Parathyroid adenoma (tissue), 2 donors: ENCODE measurements at regions not wholly inside any gene's neighbourhood (a gene's known extent, or its start where the extent isn't known, plus 50 kb on each side); places are given as distances from the start of the nearest gene placed in this dataset.

Experiments
- H2AFZ ChIP-seq: fragments of 300-600 bp; sonication (generic); one replicate; pipeline ENCODE4 v1.7.0; 2017; ENCODE audit warnings: antibody characterized with exemption, mild to moderate bottlenecking
- H3K27ac ChIP-seq: fragments of 300-600 bp; sonication (generic); one replicate; pipeline ENCODE4 v1.7.0; 2017
- H3K27me3 ChIP-seq: fragments of 300-600 bp; sonication (generic); one replicate; pipeline ENCODE4 v1.7.0; 2017; ENCODE audit warnings: low read length; ENCODE audit not compliant: control insufficient read depth, insufficient read depth
- H3K36me3 ChIP-seq: fragments of 300-600 bp; sonication (generic); one replicate; pipeline ENCODE4 v1.7.0; 2017; ENCODE audit warnings: low read length; ENCODE audit not compliant: control insufficient read depth, insufficient read depth
- H3K4me1 ChIP-seq: fragments of 300-600 bp; sonication (generic); one replicate; pipeline ENCODE4 v1.7.0; 2017; ENCODE audit warnings: control low read depth
- H3K4me2 ChIP-seq: fragments of 300-600 bp; sonication (generic); one replicate; pipeline ENCODE4 v1.7.0; 2017; ENCODE audit warnings: low read length
- H3K4me3 ChIP-seq: fragments of 300-600 bp; sonication (generic); one replicate; pipeline ENCODE4 v1.7.0; 2017; ENCODE audit warnings: low read depth, low read length
- H3K79me2 ChIP-seq: fragments of 300-600 bp; sonication (generic); one replicate; pipeline ENCODE4 v1.7.0; 2017; ENCODE audit warnings: control low read depth
- H3K9ac ChIP-seq: fragments of 300-600 bp; sonication (generic); one replicate; pipeline ENCODE4 v1.7.0; 2017; ENCODE audit warnings: mild to moderate bottlenecking
- H3K9me3 ChIP-seq: fragments of 300-600 bp; sonication (generic); one replicate; pipeline ENCODE4 v1.7.0; 2017; ENCODE audit warnings: low read length; ENCODE audit not compliant: control insufficient read depth
- TF ChIP-seq, protein P1 (sequence below): fragments of 300-600 bp; sonication (generic); IDR thresholded peaks from one replicate; pipeline ENCODE4 v1.7.0; 2017; ENCODE audit warnings: antibody characterized with exemption, mild to moderate bottlenecking
- donor health status: primary hyperparathyroidism.

GRCh38 chr3:25088284-25088683 lies 339.8 kb upstream of the RARB start:
- no peaks in the 10 kb centered on the region for H3K27me3 ChIP-seq
- H2AFZ ChIP-seq: no peak overlapping the region
- no peaks in the 10 kb centered on the region for H3K79me2 ChIP-seq
- no peak overlapping the region for H3K9ac ChIP-seq
- H3K27ac ChIP-seq: no peak overlapping the region
- H3K4me2 ChIP-seq: no peak overlapping the region
- H3K4me3 ChIP-seq: no peak overlapping the region
- no peaks in the 10 kb centered on the region for H3K4me1 ChIP-seq
- TF ChIP-seq, protein P1, sequence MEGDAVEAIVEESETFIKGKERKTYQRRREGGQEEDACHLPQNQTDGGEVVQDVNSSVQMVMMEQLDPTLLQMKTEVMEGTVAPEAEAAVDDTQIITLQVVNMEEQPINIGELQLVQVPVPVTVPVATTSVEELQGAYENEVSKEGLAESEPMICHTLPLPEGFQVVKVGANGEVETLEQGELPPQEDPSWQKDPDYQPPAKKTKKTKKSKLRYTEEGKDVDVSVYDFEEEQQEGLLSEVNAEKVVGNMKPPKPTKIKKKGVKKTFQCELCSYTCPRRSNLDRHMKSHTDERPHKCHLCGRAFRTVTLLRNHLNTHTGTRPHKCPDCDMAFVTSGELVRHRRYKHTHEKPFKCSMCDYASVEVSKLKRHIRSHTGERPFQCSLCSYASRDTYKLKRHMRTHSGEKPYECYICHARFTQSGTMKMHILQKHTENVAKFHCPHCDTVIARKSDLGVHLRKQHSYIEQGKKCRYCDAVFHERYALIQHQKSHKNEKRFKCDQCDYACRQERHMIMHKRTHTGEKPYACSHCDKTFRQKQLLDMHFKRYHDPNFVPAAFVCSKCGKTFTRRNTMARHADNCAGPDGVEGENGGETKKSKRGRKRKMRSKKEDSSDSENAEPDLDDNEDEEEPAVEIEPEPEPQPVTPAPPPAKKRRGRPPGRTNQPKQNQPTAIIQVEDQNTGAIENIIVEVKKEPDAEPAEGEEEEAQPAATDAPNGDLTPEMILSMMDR: no peak
- H3K36me3 ChIP-seq: no peaks in the 10 kb centered on the region
- no peaks in the 10 kb centered on the region for H3K9me3 ChIP-seq

DNA sequence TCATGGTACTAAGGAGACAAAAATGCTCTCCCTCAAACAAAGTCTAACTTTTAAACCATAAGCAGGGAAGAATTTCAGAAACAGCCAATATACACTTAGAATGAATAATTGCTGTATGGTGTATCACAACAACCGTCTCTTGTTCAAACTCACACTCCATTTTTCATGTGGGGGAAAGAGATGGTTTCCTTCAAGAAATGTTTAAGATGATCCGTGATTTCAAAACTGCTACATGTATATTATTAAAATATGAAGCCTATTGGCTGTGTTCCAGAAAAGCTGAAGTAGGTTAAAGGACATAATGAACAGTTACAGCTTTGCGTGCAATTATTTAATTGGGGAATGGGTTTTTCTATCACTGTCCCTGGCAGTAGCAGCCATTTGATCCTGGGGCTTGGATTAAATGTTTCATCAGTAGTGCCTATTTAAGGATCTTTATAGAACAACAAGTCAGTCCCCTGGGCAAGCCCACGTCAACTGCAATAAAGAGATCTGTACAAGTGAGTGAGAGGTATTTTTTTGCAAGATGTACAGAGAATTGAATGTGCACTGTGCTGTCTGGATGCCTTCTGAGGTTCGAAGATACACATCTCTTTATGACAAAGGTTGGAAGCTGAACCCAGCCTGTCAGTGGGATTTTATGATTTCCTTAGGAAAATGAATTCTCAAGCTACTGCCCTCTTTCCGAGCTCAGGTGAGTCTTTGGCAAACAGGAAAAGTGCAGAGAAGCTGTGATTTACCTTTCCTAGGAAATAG lies 337.2 kb upstream of the RARB start:
- Histone ChIP-seq H3K4me1 (no peaks in the 10 kb centered on the region), H3K9ac (no peak overlapping the region), H3K27ac (no peak overlapping the region), H3K4me3 (no peak overlapping the region), H3K9me3 (no peaks in the 10 kb centered on the region), H2AFZ (no peak overlapping the region), H3K79me2 (no peaks in the 10 kb centered on the region), H3K27me3 (no peaks in the 10 kb centered on the region), H3K4me2 (no peak overlapping the region), H3K36me3 (no peaks in the 10 kb centered on the region)
- TF ChIP-seq, protein P1: no peak

DNA sequence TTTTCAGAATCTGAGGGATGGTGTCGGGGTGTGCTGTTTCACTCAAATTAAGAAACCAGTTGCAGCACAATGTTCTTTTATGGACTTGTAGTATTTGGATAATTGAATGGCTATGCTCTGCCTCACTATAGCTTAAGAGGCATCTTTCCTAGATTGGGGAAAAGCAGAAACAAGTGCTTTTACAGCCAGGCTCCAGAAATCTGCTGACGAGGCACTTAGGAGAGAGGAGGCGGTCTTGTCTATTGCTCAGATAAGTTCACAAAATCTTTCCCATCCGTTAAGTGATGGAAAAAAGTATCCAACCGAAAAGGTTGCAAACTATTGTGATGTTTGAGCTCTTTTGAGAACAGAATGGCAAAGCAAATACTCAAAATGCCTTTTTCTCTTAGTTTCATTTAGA lies 336.1 kb upstream of the RARB start:
- no peak overlapping the region for H3K4me2 ChIP-seq
- no peak overlapping the region for H3K9ac ChIP-seq
- H3K4me1 ChIP-seq: no peaks in the 10 kb centered on the region
- no peak overlapping the region for H2AFZ ChIP-seq
- no peaks in the 10 kb centered on the region for H3K9me3 ChIP-seq
- no peaks in the 10 kb centered on the region for H3K36me3 ChIP-seq
- no peak overlapping the region for H3K27ac ChIP-seq
- H3K27me3 ChIP-seq: no peaks in the 10 kb centered on the region
- H3K79me2 ChIP-seq: no peaks in the 10 kb centered on the region
- TF ChIP-seq, protein P1: no peak
- no peak overlapping the region for H3K4me3 ChIP-seq

DNA sequence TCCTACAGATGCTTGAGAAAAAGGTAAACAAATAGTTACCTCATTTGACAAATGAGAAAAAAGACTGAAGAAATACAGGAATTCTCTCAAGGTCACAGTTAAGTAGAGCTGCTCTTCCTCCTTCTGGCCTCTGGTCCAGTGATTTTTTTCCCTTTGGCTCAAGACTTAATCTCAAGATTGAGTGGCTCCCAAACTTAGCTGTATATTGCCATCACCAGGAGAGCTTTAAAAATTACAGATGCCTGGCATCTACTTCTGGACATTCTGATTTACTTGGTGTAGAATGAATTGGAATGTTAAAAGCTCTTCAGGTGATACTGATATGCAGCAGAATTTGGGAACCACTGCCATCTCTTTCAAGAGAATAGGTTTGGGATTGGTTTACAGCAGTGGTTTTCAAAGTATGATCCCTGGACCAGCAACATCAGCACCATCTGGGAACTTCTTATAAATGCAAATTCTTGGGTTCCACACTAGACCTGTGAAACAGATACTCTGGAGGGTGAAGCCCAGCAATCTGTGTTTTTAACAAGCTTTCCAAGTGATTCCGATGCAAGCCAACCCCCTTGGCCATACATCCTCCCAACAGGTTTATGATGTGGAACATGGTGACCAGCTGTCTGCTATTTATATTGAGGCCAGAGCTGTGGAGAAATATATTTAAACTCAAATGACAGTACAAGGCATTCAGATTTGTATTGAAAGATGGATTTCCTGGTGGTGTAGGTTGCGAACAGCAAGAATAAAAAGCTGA lies 333.0 kb upstream of the RARB start:
- no peaks in the 10 kb centered on the region for H3K4me1 ChIP-seq
- TF ChIP-seq, protein P1: no peak
- no peaks in the 10 kb centered on the region for H3K9me3 ChIP-seq
- H3K27me3 ChIP-seq: no peaks in the 10 kb centered on the region
- no peak overlapping the region for H3K9ac ChIP-seq
- no peaks in the 10 kb centered on the region for H3K79me2 ChIP-seq
- no peaks in the 10 kb centered on the region for H3K36me3 ChIP-seq
- no peak overlapping the region for H2AFZ ChIP-seq
- no peak overlapping the region for H3K4me3 ChIP-seq
- H3K27ac ChIP-seq: no peak overlapping the region
- no peak overlapping the region for H3K4me2 ChIP-seq
